ENCODE measurements at regions not wholly inside any gene's neighbourhood (a gene's known extent, or its start where the extent isn't known, plus 50 kb on each side); places are given as distances from the start of the nearest gene placed in this dataset.

GRCh38 chr5:82351297-82351696, 73.1 kb upstream of the RPS23 start:
- H3K36me3 Mint-ChIP-seq (ENCODE audit: low read depth) = no peaks in the 10 kb centered on the region
- intact Hi-C loops (cut with micrococcal nuclease) = loop anchor here (5.0 to 10.0 kb wide), 5 partner anchors 144 to 1211 kb away; no protein-coding TSS in a partner anchor
- H3K4me1 Mint-ChIP-seq (ENCODE audit: low read depth) = peaks cover 5% of the 10 kb centered on the region
- DNase-seq = no peak
- no peaks in the 10 kb centered on the region for H3K27me3 Mint-ChIP-seq
- H3K27ac Mint-ChIP-seq = no peak overlapping the region
- POLR2A ChIA-PET = no interaction called here
- H3K4me3 Mint-ChIP-seq = no peak overlapping the region
- H3K9me3 Mint-ChIP-seq = no peaks in the 10 kb centered on the region
- CTCF ChIA-PET = interaction anchor here (0.8 to 3.7 kb wide), 14 partner anchors 8 to 1217 kb away, joined by 3 to 24 read pairs (median 4); no protein-coding TSS in a partner anchor
- ATAC-seq = no peak
- TF ChIP-seq CTCF (IDR thresholded peaks at IDR 0.05) = no peak

- H3K27ac Mint-ChIP-seq = no peak overlapping the region
- H3K27me3 Mint-ChIP-seq = peaks cover 2% of the 10 kb centered on the region
- no peaks in the 10 kb centered on the region for H3K36me3 Mint-ChIP-seq (ENCODE audit: low read depth)
- intact Hi-C loops (cut with micrococcal nuclease) = loop anchor here (5.0 to 10.0 kb wide), 5 partner anchors 145 to 1213 kb away; no protein-coding TSS in a partner anchor
- ChIA-PET POLR2A (no interaction called here), CTCF (interaction anchor here (0.6 to 3.7 kb wide), 14 partner anchors 8 to 1080 kb away, joined by 3 to 24 read pairs (median 3); no protein-coding TSS in a partner anchor)
- no peak overlapping the region for H3K4me3 Mint-ChIP-seq
- no peak for ATAC-seq
- TF ChIP-seq CTCF (IDR thresholded peaks at IDR 0.05) = peak; percentile 47
- no peaks in the 10 kb centered on the region for H3K9me3 Mint-ChIP-seq
- DNase-seq = peak; percentile 70
- H3K4me1 Mint-ChIP-seq (ENCODE audit: low read depth) = no peaks in the 10 kb centered on the region
Observed at GRCh38 chr5:82349652-82350051, 71.5 kb upstream of the RPS23 start.

- intact Hi-C loops (cut with micrococcal nuclease) = no loop called here
- ChIA-PET CTCF (interaction anchor here (0.6 to 3.7 kb wide), 11 partner anchors 12 to 1081 kb away, joined by 3 to 24 read pairs (median 3); no protein-coding TSS in a partner anchor), POLR2A (no interaction called here)
- no peak for ATAC-seq
- Mint-ChIP-seq H3K27ac (no peak overlapping the region), H3K27me3 (peaks cover 2% of the 10 kb centered on the region), H3K4me1 (ENCODE audit: low read depth) (no peaks in the 10 kb centered on the region), H3K4me3 (no peak overlapping the region), H3K9me3 (no peaks in the 10 kb centered on the region), H3K36me3 (ENCODE audit: low read depth) (no peaks in the 10 kb centered on the region)
- no peak for DNase-seq
- no peak for TF ChIP-seq CTCF (IDR thresholded peaks at IDR 0.05)
Observed at GRCh38 chr5:82348784-82349425, 70.8 kb upstream of the RPS23 start.

- intact Hi-C loops (cut with micrococcal nuclease) = no loop called here
Observed at GRCh38 chr5:82347201-82347865, 69.2 kb upstream of the RPS23 start.

More at GRCh38 chr5:82347201-82347865, 69.2 kb upstream of the RPS23 start:
- no peaks in the 10 kb centered on the region for H3K36me3 Mint-ChIP-seq (ENCODE audit: low read depth)
- ChIA-PET POLR2A (no interaction called here), CTCF (no interaction called here)
- no peak overlapping the region for H3K27ac Mint-ChIP-seq
- H3K27me3 Mint-ChIP-seq = peaks cover 2% of the 10 kb centered on the region
- no peak overlapping the region for H3K4me3 Mint-ChIP-seq
- H3K4me1 Mint-ChIP-seq (ENCODE audit: low read depth) = no peaks in the 10 kb centered on the region
- DNase-seq (no peak), ATAC-seq (peak; percentile 47)
- H3K9me3 Mint-ChIP-seq = no peaks in the 10 kb centered on the region
- no peak for TF ChIP-seq CTCF (IDR thresholded peaks at IDR 0.05)
